ENCODE measurements at regions not wholly inside any gene's neighbourhood (a gene's known extent, or its start where the extent isn't known, plus 50 kb on each side); places are given as distances from the start of the nearest gene placed in this dataset.

DNA sequence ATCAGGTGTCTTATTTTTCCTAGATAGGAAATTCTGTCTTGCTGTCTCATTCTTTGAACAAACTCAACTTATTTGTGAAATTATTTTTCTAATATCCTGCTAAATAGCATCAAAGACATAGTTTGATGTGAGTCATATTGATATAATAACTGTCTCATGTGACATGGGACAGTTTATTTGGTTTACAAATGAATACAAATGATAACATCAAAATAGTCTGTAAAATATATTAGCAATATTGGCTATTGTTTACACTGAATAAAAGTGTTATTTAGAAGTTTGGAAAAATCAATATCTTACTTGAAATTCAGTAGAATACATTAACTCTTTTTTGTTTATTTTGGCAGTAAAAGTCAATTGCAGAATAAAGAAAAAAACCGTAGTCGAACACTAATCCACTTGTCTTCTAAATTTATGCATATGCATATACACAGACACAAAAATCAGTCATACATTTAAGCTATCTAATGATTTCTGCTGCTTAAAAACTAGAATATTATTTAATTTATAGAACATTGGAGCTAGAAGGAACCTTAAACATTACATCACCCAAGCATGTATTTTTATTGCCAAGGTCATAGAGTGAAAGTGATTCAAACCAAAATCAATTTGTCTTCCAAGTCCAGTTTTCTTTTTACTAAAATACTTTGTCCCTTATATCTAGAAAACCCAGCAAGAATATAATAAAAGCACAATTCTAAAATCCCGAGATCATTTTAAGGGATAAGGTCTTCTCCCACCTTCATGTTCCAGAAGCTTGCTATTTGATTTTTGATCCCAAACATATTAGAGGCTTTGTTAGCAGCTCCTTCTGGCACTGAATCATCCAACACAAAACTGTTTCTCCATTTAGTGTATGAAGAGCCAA, 776.5 kb upstream of the SLITRK1 start:
- no peak for ATAC-seq
- H3K27ac Mint-ChIP-seq, result no peak overlapping the region
- no peaks in the 10 kb centered on the region for H3K27me3 Mint-ChIP-seq
- peaks cover 12% of the 10 kb centered on the region for H3K9me3 Mint-ChIP-seq
- no peaks in the 10 kb centered on the region for H3K4me1 Mint-ChIP-seq (ENCODE audit: low read depth in 2 of 2)
- H3K36me3 Mint-ChIP-seq, result no peaks in the 10 kb centered on the region
- DNase-seq (ENCODE audit: low spot score), result no peak
- H3K4me3 Mint-ChIP-seq, result no peak overlapping the region

GRCh38 chr13:84655677-84656076, 773.4 kb upstream of the SLITRK1 start:
- H3K36me3 Mint-ChIP-seq, result no peaks in the 10 kb centered on the region
- no peaks in the 10 kb centered on the region for H3K4me1 Mint-ChIP-seq (ENCODE audit: low read depth in 2 of 2)
- ATAC-seq (no peak), DNase-seq (ENCODE audit: low spot score) (no peak)
- H3K9me3 Mint-ChIP-seq, result peaks cover 11% of the 10 kb centered on the region
- no peaks in the 10 kb centered on the region for H3K27me3 Mint-ChIP-seq
- H3K4me3 Mint-ChIP-seq, result no peak overlapping the region
- H3K27ac Mint-ChIP-seq, result no peak overlapping the region

GRCh38 chr13:84654654-84655275, 772.5 kb upstream of the SLITRK1 start:
- Mint-ChIP-seq H3K4me3 (no peak overlapping the region), H3K27me3 (no peaks in the 10 kb centered on the region), H3K27ac (no peak overlapping the region), H3K4me1 (ENCODE audit: low read depth in 2 of 2) (no peaks in the 10 kb centered on the region), H3K36me3 (no peaks in the 10 kb centered on the region), H3K9me3 (peaks cover 11% of the 10 kb centered on the region)
- DNase-seq (ENCODE audit: low spot score) (no peak), ATAC-seq (no peak)

DNA sequence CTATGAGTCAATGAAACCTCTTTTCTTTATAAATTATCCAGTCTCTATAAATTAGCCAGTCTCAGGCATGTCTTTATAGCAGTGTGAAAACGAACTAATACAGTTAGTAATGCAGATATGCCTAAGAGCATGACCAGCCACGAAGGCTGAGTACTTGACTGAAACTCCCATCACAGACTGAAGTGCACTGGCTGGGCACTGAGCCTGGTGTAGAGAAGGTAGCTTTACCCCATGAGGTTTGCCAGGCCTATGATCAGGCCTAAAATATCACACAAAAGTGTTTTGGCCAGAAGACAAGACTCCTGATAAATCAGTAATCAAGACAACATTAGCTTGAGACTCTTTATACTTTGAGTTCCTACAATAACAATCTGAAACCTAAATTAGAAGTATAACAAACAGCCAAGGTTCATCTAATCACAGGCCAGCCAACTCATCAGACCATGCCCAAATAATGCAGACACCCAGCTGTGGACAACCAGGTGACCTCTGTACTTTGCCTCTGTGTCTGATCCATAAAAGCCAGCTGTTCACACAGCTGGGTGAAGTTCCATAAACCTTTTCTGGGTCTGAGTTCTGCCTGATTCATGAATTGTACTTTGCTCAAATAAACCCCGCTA, 771.8 kb upstream of the SLITRK1 start:
- no peak for DNase-seq (ENCODE audit: low spot score)
- H3K9me3 Mint-ChIP-seq, result peaks cover 11% of the 10 kb centered on the region
- no peaks in the 10 kb centered on the region for H3K4me1 Mint-ChIP-seq (ENCODE audit: low read depth in 2 of 2)

GRCh38 chr13:84651705-84652104, 769.4 kb upstream of the SLITRK1 start:
- DNase-seq (ENCODE audit: low spot score), result no peak
- no peaks in the 10 kb centered on the region for H3K27me3 Mint-ChIP-seq
- peaks cover 11% of the 10 kb centered on the region for H3K9me3 Mint-ChIP-seq
- no peaks in the 10 kb centered on the region for H3K4me1 Mint-ChIP-seq (ENCODE audit: low read depth in 2 of 2)
- no peak for ATAC-seq
- H3K36me3 Mint-ChIP-seq, result no peaks in the 10 kb centered on the region
- no peak overlapping the region for H3K4me3 Mint-ChIP-seq
- no peak overlapping the region for H3K27ac Mint-ChIP-seq

More for the DNA sequence above, 771.8 kb upstream of the SLITRK1 start:
- no peaks in the 10 kb centered on the region for H3K27me3 Mint-ChIP-seq
- no peaks in the 10 kb centered on the region for H3K36me3 Mint-ChIP-seq
- H3K27ac Mint-ChIP-seq, result no peak overlapping the region
- no peak overlapping the region for H3K4me3 Mint-ChIP-seq
- no peak for ATAC-seq

GRCh38 chr13:84651288-84651687, 769.0 kb upstream of the SLITRK1 start:
- no peaks in the 10 kb centered on the region for H3K4me1 Mint-ChIP-seq (ENCODE audit: low read depth in 2 of 2)
- H3K36me3 Mint-ChIP-seq, result no peaks in the 10 kb centered on the region
- H3K9me3 Mint-ChIP-seq, result peaks cover 11% of the 10 kb centered on the region
- H3K4me3 Mint-ChIP-seq, result no peak overlapping the region
- DNase-seq (ENCODE audit: low spot score) (no peak), ATAC-seq (no peak)
- no peaks in the 10 kb centered on the region for H3K27me3 Mint-ChIP-seq
- H3K27ac Mint-ChIP-seq, result no peak overlapping the region

- Mint-ChIP-seq H3K9me3 (peaks cover 11% of the 10 kb centered on the region), H3K27me3 (no peaks in the 10 kb centered on the region)
- no peak for DNase-seq (ENCODE audit: low spot score)
Measured at GRCh38 chr13:84649853-84650252, 767.6 kb upstream of the SLITRK1 start.

GRCh38 chr13:84648069-84648640, 765.9 kb upstream of the SLITRK1 start:
- no peak overlapping the region for H3K4me3 Mint-ChIP-seq
- H3K36me3 Mint-ChIP-seq, result no peaks in the 10 kb centered on the region
- DNase-seq (ENCODE audit: low spot score) (no peak), ATAC-seq (no peak)
- H3K27me3 Mint-ChIP-seq, result no peaks in the 10 kb centered on the region
- no peaks in the 10 kb centered on the region for H3K4me1 Mint-ChIP-seq (ENCODE audit: low read depth in 2 of 2)
- H3K27ac Mint-ChIP-seq, result no peak overlapping the region
- H3K9me3 Mint-ChIP-seq, result peaks cover 7% of the 10 kb centered on the region

More at GRCh38 chr13:84649853-84650252, 767.6 kb upstream of the SLITRK1 start:
- Mint-ChIP-seq H3K27ac (no peak overlapping the region), H3K4me3 (no peak overlapping the region), H3K36me3 (no peaks in the 10 kb centered on the region), H3K4me1 (ENCODE audit: low read depth in 2 of 2) (no peaks in the 10 kb centered on the region)
- no peak for ATAC-seq

GRCh38 chr13:84646957-84647356, 764.7 kb upstream of the SLITRK1 start:
- no peaks in the 10 kb centered on the region for H3K36me3 Mint-ChIP-seq
- no peak for ATAC-seq
- H3K9me3 Mint-ChIP-seq, result peaks cover 6% of the 10 kb centered on the region
- H3K4me3 Mint-ChIP-seq, result no peak overlapping the region
- H3K27me3 Mint-ChIP-seq, result no peaks in the 10 kb centered on the region
- H3K4me1 Mint-ChIP-seq (ENCODE audit: low read depth in 2 of 2), result no peaks in the 10 kb centered on the region
- no peak for DNase-seq (ENCODE audit: low spot score)
- H3K27ac Mint-ChIP-seq, result no peak overlapping the region

- Mint-ChIP-seq H3K4me1 (ENCODE audit: low read depth in 2 of 2) (no peaks in the 10 kb centered on the region), H3K9me3 (peaks cover 6% of the 10 kb centered on the region), H3K4me3 (no peak overlapping the region), H3K36me3 (no peaks in the 10 kb centered on the region), H3K27me3 (no peaks in the 10 kb centered on the region), H3K27ac (no peak overlapping the region)
- no peak for ATAC-seq
- no peak for DNase-seq (ENCODE audit: low spot score)
Measured at GRCh38 chr13:84645196-84646012, 763.1 kb upstream of the SLITRK1 start.

- ATAC-seq, result no peak
Measured at GRCh38 chr13:84641491-84641890, 759.2 kb upstream of the SLITRK1 start.

GRCh38 chr13:84640691-84641090, 758.4 kb upstream of the SLITRK1 start:
- Mint-ChIP-seq H3K9me3 (peaks cover 16% of the 10 kb centered on the region), H3K4me3 (no peak overlapping the region), H3K36me3 (no peaks in the 10 kb centered on the region), H3K27ac (no peak overlapping the region), H3K27me3 (no peaks in the 10 kb centered on the region), H3K4me1 (ENCODE audit: low read depth in 2 of 2) (no peaks in the 10 kb centered on the region)
- no peak for DNase-seq (ENCODE audit: low spot score)
- no peak for ATAC-seq

More at GRCh38 chr13:84641491-84641890, 759.2 kb upstream of the SLITRK1 start:
- DNase-seq (ENCODE audit: low spot score), result no peak
- no peak overlapping the region for H3K4me3 Mint-ChIP-seq
- no peaks in the 10 kb centered on the region for H3K36me3 Mint-ChIP-seq
- H3K9me3 Mint-ChIP-seq, result peaks cover 16% of the 10 kb centered on the region
- no peaks in the 10 kb centered on the region for H3K4me1 Mint-ChIP-seq (ENCODE audit: low read depth in 2 of 2)
- H3K27ac Mint-ChIP-seq, result no peak overlapping the region
- H3K27me3 Mint-ChIP-seq, result no peaks in the 10 kb centered on the region

DNA sequence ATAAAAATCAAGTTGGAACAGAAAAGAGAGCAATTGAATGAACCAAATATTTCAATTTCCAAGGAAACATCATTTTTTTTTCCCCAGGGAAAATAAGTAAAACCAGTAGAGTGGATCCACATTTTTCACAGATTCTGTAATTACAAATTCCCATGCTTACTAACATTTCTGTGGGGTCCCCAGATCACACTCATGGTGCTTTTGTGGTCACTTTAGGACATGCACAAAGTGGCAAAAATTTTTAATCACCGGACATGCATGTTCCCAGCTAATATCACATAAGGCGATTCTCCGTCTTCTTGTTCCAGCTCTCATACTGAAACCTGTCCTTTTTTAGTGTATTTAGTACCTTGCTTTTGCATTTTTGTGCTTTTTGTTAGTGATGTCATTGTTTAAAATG, 748.2 kb upstream of the SLITRK1 start:
- no peak for ATAC-seq
- Mint-ChIP-seq H3K4me3 (no peak overlapping the region), H3K27me3 (no peaks in the 10 kb centered on the region), H3K9me3 (peaks cover 8% of the 10 kb centered on the region), H3K27ac (no peak overlapping the region), H3K4me1 (ENCODE audit: low read depth in 2 of 2) (no peaks in the 10 kb centered on the region), H3K36me3 (no peaks in the 10 kb centered on the region)
- no peak for DNase-seq (ENCODE audit: low spot score)
